CD4-positive, alpha-beta T cell (primary cell): ENCODE measurements at regions not wholly inside any gene's neighbourhood (a gene's known extent, or its start where the extent isn't known, plus 50 kb on each side); places are given as distances from the start of the nearest gene placed in this dataset.

Experiments used
- ATAC-seq: fragments of 200-7000 bp; cut with Tn5 transposase; one replicate; pipeline ENCODE4 v1.10.0; 2022; ENCODE audit warnings: mild to moderate bottlenecking; ENCODE audit not compliant: poor library complexity
- CTCF ChIA-PET: fragments of 350-600 bp; sonication (Branson Sonifier 250); formaldehyde crosslinking; loops from one replicate; lab custom pipeline; 2021; ENCODE audit warnings: antibody characterized with exemption, inconsistent platforms; lab: Charles Lee
- POLR2A ChIA-PET: fragments of 350-600 bp; sonication (Branson Sonifier 250); formaldehyde crosslinking; loops from one replicate; lab custom pipeline; 2021; ENCODE audit warnings: antibody characterized with exemption, inconsistent platforms; lab: Charles Lee
- DNase-seq, 14 experiments: peaks; one replicate each; pipeline ENCODE4 v3.0.0-alpha.2; 2013 to 2020; ENCODE audit warnings: mixed read lengths in 2 of 14
- H3K27ac ChIP-seq, 2 donors: one replicate each; pipeline versions ENCODE4 v1.5.1 to v1.7.0; 2013; ENCODE audit warnings: low read length in 2 of 2, low read depth in 1 of 2, mild to moderate bottlenecking in 1 of 2
- H3K27me3 ChIP-seq, 2 experiments: 1 replicate in 1 of 2; 2 replicates in 1 of 2; pipeline versions ENCODE4 v1.6.1 to v1.7.0; 2013; ENCODE audit warnings: low read length in 2 of 2, control low read depth in 1 of 2, mild to moderate bottlenecking in 1 of 2, moderate library complexity in 1 of 2; ENCODE audit not compliant: insufficient read depth in 2 of 2, control insufficient read depth in 1 of 2
- H3K36me3 ChIP-seq: one replicate; pipeline ENCODE4 v1.6.1; 2013; ENCODE audit warnings: low read length, control low read depth; ENCODE audit not compliant: insufficient read depth
- H3K4me1 ChIP-seq: one replicate; pipeline ENCODE4 v1.6.1; 2013; ENCODE audit warnings: low read length, control low read depth; ENCODE audit not compliant: insufficient read depth
- H3K4me3 ChIP-seq: one replicate; pipeline ENCODE4 v1.5.1; 2013; ENCODE audit warnings: mild to moderate bottlenecking, low read length, moderate library complexity
- H3K9me3 ChIP-seq, 2 experiments: 1 replicate in 1 of 2; 2 replicates in 1 of 2; pipeline versions ENCODE4 v1.6.1 to v1.7.0; 2013; ENCODE audit warnings: low read length in 2 of 2, mild to moderate bottlenecking in 2 of 2, control low read depth in 1 of 2, moderate library complexity in 1 of 2; ENCODE audit not compliant: control insufficient read depth in 1 of 2, insufficient read depth in 1 of 2
- H3K27ac Mint-ChIP-seq: one replicate; pipeline ENCODE4 v1.8.0; 2020; ENCODE audit warnings: mixed read lengths
- H3K27me3 Mint-ChIP-seq: one replicate; pipeline ENCODE4 v1.8.0; 2021; ENCODE audit warnings: mixed read lengths
- H3K36me3 Mint-ChIP-seq: one replicate; pipeline ENCODE4 v1.8.0; 2021; ENCODE audit warnings: low read depth, mixed read lengths
- H3K4me1 Mint-ChIP-seq: one replicate; pipeline ENCODE4 v1.8.0; 2021; ENCODE audit warnings: low read depth, mixed read lengths
- H3K4me3 Mint-ChIP-seq: one replicate; pipeline ENCODE4 v1.8.0; 2020; ENCODE audit warnings: mild to moderate bottlenecking, mixed read lengths
- H3K9me3 Mint-ChIP-seq: one replicate; pipeline ENCODE4 v1.8.0; 2020; ENCODE audit warnings: mixed read lengths
- intact Hi-C, 2 experiments: fragments of 100-400 bp; cut with DNase I in 1 of 2; cut with micrococcal nuclease in 1 of 2; formaldehyde crosslinking; loops; one replicate each; pipeline versions ENCODE4 v1.15.1 to v1.9.0; 2023 to 2025; cut with DNase I, micrococcal nuclease
- TF ChIP-seq, protein P1 (sequence below): fragments of 200-600 bp; IDR thresholded peaks from one replicate; pipeline ENCODE4 v1.8.0; 2022; ENCODE audit warnings: antibody characterized with exemption, mild to moderate bottlenecking

- H3K9me3 ChIP-seq, result no peaks in the 10 kb centered on the region
- H3K9me3 Mint-ChIP-seq, result no peaks in the 10 kb centered on the region
- H3K27me3 Mint-ChIP-seq, result no peaks in the 10 kb centered on the region
- H3K4me3 Mint-ChIP-seq, result no peak overlapping the region
- CTCF ChIA-PET, result no interaction called here
- H3K4me1 Mint-ChIP-seq, result no peaks in the 10 kb centered on the region
- H3K27me3 ChIP-seq, result no peaks in the 10 kb centered on the region
- no peak overlapping the region for H3K27ac Mint-ChIP-seq
- intact Hi-C loops, result no loop called here
- POLR2A ChIA-PET, result no interaction called here
- no peak overlapping the region for H3K27ac ChIP-seq
- H3K36me3 Mint-ChIP-seq, result no peaks in the 10 kb centered on the region
- no peaks in the 10 kb centered on the region for H3K36me3 ChIP-seq
- no peaks in the 10 kb centered on the region for H3K4me1 ChIP-seq
- no peak for ATAC-seq
- DNase-seq, result no peak
- TF ChIP-seq, protein P1, sequence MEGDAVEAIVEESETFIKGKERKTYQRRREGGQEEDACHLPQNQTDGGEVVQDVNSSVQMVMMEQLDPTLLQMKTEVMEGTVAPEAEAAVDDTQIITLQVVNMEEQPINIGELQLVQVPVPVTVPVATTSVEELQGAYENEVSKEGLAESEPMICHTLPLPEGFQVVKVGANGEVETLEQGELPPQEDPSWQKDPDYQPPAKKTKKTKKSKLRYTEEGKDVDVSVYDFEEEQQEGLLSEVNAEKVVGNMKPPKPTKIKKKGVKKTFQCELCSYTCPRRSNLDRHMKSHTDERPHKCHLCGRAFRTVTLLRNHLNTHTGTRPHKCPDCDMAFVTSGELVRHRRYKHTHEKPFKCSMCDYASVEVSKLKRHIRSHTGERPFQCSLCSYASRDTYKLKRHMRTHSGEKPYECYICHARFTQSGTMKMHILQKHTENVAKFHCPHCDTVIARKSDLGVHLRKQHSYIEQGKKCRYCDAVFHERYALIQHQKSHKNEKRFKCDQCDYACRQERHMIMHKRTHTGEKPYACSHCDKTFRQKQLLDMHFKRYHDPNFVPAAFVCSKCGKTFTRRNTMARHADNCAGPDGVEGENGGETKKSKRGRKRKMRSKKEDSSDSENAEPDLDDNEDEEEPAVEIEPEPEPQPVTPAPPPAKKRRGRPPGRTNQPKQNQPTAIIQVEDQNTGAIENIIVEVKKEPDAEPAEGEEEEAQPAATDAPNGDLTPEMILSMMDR, result no peak
- H3K4me3 ChIP-seq, result no peak overlapping the region
These were observed 392.8 kb downstream of the KCNRG start for GRCh38 chr13:50408068-50408467.

DNA sequence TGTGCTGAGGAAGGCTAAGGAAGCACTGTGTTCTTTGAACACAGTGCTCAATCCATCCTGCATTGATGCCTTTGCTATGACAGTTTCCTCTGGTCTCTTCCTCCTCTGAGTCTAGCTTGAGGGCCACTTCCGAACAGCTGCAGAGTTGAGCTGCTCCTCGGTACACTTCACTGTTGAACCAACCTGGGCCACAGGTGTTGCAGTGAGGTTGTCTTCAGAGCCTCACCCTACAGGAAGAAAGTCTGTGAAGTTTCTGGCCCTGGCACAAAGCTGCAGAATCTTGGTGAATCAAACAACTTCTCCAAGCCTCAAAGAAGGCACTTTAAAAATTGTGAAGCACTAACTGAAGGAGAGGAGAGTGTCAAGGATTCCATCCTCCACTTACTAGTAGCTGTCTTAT lies 394.0 kb downstream of the KCNRG start:
- Histone ChIP-seq H3K27ac (no peak overlapping the region), H3K36me3 (no peaks in the 10 kb centered on the region), H3K4me1 (no peaks in the 10 kb centered on the region), H3K27me3 (no peaks in the 10 kb centered on the region), H3K4me3 (no peak overlapping the region), H3K9me3 (no peaks in the 10 kb centered on the region)
- CTCF ChIA-PET, result no interaction called here
- no peaks in the 10 kb centered on the region for H3K36me3 Mint-ChIP-seq
- TF ChIP-seq, protein P1, result no peak
- no peak for ATAC-seq
- no peaks in the 10 kb centered on the region for H3K27me3 Mint-ChIP-seq
- no peaks in the 10 kb centered on the region for H3K4me1 Mint-ChIP-seq
- no peaks in the 10 kb centered on the region for H3K9me3 Mint-ChIP-seq
- POLR2A ChIA-PET, result no interaction called here
- intact Hi-C loops, result no loop called here
- H3K27ac Mint-ChIP-seq, result no peak overlapping the region
- no peak overlapping the region for H3K4me3 Mint-ChIP-seq
- DNase-seq, result no peak

- no peak for ATAC-seq
- Histone ChIP-seq H3K27ac (no peak overlapping the region), H3K4me1 (no peaks in the 10 kb centered on the region), H3K9me3 (no peaks in the 10 kb centered on the region), H3K27me3 (no peaks in the 10 kb centered on the region), H3K4me3 (no peak overlapping the region), H3K36me3 (no peaks in the 10 kb centered on the region)
- intact Hi-C loops, result no loop called here
- Mint-ChIP-seq H3K36me3 (no peaks in the 10 kb centered on the region), H3K9me3 (peaks cover 6% of the 10 kb centered on the region), H3K4me1 (no peaks in the 10 kb centered on the region), H3K27me3 (no peaks in the 10 kb centered on the region), H3K4me3 (no peak overlapping the region), H3K27ac (no peak overlapping the region)
- no peak for DNase-seq
- CTCF ChIA-PET, result no interaction called here
- POLR2A ChIA-PET, result no interaction called here
- TF ChIP-seq, protein P1, result no peak
These were observed 395.9 kb downstream of the KCNRG start for GRCh38 chr13:50410921-50411746.
